ENCODE measurements at regions not wholly inside any gene's neighbourhood (a gene's known extent, or its start where the extent isn't known, plus 50 kb on each side); places are given as distances from the start of the nearest gene placed in this dataset.
"Not testable (repeated sequence)": the region's sequence is repeated elsewhere in the genome, so short reads cannot be mapped to it uniquely, and the experiment has no call there.

DNA sequence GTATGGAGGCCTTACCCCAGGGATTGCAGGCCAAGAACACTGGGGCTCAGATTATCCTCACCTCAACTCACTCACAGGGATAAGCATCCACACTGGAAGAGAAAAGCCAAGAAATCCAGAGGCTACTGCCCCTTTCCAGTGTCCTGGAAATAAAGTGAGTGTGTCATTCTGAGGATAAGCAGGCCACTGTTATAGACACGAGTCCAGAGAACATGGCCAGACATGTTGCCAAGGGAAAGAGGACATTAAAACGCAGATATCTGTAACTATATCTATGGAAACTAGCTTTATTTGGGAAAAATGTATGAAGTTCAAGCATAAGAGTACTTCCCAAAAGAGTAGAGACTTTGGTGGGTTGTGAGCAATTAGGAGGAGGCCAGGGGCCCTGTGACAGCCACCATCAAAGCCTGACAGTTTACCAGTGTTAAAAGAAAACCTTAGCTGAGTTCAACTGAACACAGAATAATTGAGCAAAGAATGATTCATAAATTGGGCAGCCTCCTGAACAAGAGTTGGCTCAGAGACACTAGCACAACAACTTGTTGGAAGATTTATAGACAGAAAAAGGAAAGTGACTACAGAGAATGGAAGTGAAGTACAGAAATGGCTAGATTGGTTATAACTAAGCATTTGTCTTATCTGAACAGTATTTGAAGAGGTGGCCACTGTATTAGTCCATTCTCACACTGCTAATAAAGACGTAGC, 1222.2 kb downstream of the STIM2 start:
- no peaks in the 10 kb centered on the region for H3K27me3 Mint-ChIP-seq
- H3K9me3 Mint-ChIP-seq: peaks cover 17 to 35% (median 31%) of the 10 kb centered on the region in 5 donors
- no peak overlapping the region for H3K4me3 Mint-ChIP-seq
- ChIA-PET CTCF (no interaction called here), POLR2A (no interaction called here)
- no peak overlapping the region for H3K27ac ChIP-seq (ENCODE audit: low read depth, low read length)
- H3K4me3 ChIP-seq (ENCODE audit: low read length): no peak overlapping the region
- H3K4me1 Mint-ChIP-seq: no peaks in the 10 kb centered on the region
- peaks cover 3% of the 10 kb centered on the region for H3K9me3 ChIP-seq (ENCODE audit: low read length)
- no peaks in the 10 kb centered on the region for H3K36me3 Mint-ChIP-seq
- H3K4me1 ChIP-seq (ENCODE audit: insufficient read depth, low read length): no peaks in the 10 kb centered on the region
- no peaks in the 10 kb centered on the region for H3K27me3 ChIP-seq (ENCODE audit: insufficient read depth, low read length, poor library complexity, severe bottlenecking)
- H3K27ac Mint-ChIP-seq: no peak overlapping the region
- H3K36me3 ChIP-seq (ENCODE audit: insufficient read depth, low read length): no peaks in the 10 kb centered on the region
- no peak for DNase-seq

DNA sequence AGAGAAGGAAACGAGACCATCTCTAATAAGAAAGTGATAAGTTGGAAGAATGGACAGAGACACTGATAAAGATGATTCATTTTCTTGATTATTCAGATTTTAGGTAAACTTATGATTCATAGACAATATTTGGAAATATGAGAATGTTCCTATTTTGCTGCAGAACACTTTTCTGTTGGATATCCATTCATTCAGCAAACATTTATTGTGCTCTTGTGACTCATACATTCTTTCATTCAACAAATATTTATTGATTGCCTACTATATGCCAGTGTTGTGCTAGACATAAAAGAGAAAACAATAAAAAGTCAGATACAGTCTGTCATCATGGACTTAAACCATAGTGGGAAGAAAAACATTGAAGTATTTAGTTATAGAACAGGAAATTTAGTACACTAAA, 1232.0 kb downstream of the STIM2 start:
- no peak for DNase-seq
- Mint-ChIP-seq H3K36me3 (no peaks in the 10 kb centered on the region), H3K4me3 (no peak overlapping the region), H3K9me3 (peaks cover 0 to 41% (median 6%) of the 10 kb centered on the region in 5 donors), H3K27me3 (no peaks in the 10 kb centered on the region), H3K4me1 (no peaks in the 10 kb centered on the region), H3K27ac (no peak overlapping the region)
- POLR2A ChIA-PET: no interaction called here
- no peak overlapping the region for H3K27ac ChIP-seq (ENCODE audit: low read depth, low read length)
- H3K9me3 ChIP-seq (ENCODE audit: low read length): no peaks in the 10 kb centered on the region
- no peak overlapping the region for H3K4me3 ChIP-seq (ENCODE audit: low read length)
- no peaks in the 10 kb centered on the region for H3K4me1 ChIP-seq (ENCODE audit: insufficient read depth, low read length)
- no peaks in the 10 kb centered on the region for H3K27me3 ChIP-seq (ENCODE audit: insufficient read depth, low read length, poor library complexity, severe bottlenecking)
- H3K36me3 ChIP-seq (ENCODE audit: insufficient read depth, low read length): no peaks in the 10 kb centered on the region
- CTCF ChIA-PET: no interaction called here

DNA sequence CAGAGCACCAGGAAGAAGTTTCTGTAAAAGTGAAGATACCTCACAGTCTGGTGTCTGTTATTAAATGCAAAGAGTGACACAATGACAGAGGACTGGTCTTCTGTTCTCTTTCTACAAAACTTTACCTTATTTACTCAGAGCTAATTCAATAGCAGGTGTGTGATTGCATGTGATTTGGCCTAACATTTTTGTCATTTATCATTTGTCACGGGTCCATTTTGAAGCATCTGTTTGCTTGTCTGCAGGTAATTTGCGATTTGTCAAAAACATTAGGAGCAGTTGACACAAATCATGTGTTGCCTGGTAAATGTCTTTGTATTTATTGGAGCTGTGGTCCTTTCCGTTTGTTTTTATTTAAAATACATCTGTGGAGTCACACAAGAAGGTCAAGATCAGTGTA, 1232.4 kb downstream of the STIM2 start:
- CTCF ChIA-PET: no interaction called here
- Histone ChIP-seq H3K4me1 (ENCODE audit: insufficient read depth, low read length) (no peaks in the 10 kb centered on the region), H3K9me3 (ENCODE audit: low read length) (no peaks in the 10 kb centered on the region), H3K4me3 (ENCODE audit: low read length) (no peak overlapping the region), H3K36me3 (ENCODE audit: insufficient read depth, low read length) (no peaks in the 10 kb centered on the region), H3K27me3 (ENCODE audit: insufficient read depth, low read length, poor library complexity, severe bottlenecking) (no peaks in the 10 kb centered on the region), H3K27ac (ENCODE audit: low read depth, low read length) (no peak overlapping the region)
- H3K4me1 Mint-ChIP-seq: no peaks in the 10 kb centered on the region
- H3K36me3 Mint-ChIP-seq: no peaks in the 10 kb centered on the region
- H3K27ac Mint-ChIP-seq: no peak overlapping the region
- peaks cover 0 to 40% (median 6%) of the 10 kb centered on the region in 5 donors for H3K9me3 Mint-ChIP-seq
- DNase-seq: no peak
- no peak overlapping the region for H3K4me3 Mint-ChIP-seq
- POLR2A ChIA-PET: no interaction called here
- H3K27me3 Mint-ChIP-seq: no peaks in the 10 kb centered on the region

DNA sequence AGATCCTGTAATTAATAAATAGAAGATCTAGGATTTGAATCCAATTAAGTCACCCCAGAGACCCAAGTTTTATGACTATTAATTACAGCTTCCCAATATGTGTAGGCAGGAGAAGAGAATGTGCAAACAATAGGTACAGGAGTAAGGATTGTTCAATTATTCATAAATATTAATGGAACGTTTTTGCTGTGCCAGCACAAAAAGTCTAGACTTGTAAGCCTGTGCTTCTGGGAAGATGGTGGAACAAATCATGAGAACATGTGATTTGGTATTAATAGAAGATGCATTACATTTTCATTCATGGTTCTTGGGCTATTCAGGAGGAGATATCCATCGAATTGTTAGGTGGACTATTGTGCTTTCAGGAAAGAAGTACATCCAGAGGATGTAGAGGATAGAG, 1240.9 kb downstream of the STIM2 start:
- no peaks in the 10 kb centered on the region for H3K4me1 ChIP-seq (ENCODE audit: insufficient read depth, low read length)
- ChIA-PET CTCF (no interaction called here), POLR2A (no interaction called here)
- H3K4me3 ChIP-seq (ENCODE audit: low read length): no peak overlapping the region
- no peak overlapping the region for H3K27ac ChIP-seq (ENCODE audit: low read depth, low read length)
- no peak overlapping the region for H3K27ac Mint-ChIP-seq
- H3K4me1 Mint-ChIP-seq: no peaks in the 10 kb centered on the region
- peaks cover 3 to 27% (median 8%) of the 10 kb centered on the region in 5 donors for H3K9me3 Mint-ChIP-seq
- H3K27me3 ChIP-seq (ENCODE audit: insufficient read depth, low read length, poor library complexity, severe bottlenecking): no peaks in the 10 kb centered on the region
- no peaks in the 10 kb centered on the region for H3K36me3 ChIP-seq (ENCODE audit: insufficient read depth, low read length)
- no peaks in the 10 kb centered on the region for H3K27me3 Mint-ChIP-seq
- no peak for DNase-seq
- H3K4me3 Mint-ChIP-seq: no peak overlapping the region
- no peaks in the 10 kb centered on the region for H3K9me3 ChIP-seq (ENCODE audit: low read length)
- H3K36me3 Mint-ChIP-seq: no peaks in the 10 kb centered on the region

DNA sequence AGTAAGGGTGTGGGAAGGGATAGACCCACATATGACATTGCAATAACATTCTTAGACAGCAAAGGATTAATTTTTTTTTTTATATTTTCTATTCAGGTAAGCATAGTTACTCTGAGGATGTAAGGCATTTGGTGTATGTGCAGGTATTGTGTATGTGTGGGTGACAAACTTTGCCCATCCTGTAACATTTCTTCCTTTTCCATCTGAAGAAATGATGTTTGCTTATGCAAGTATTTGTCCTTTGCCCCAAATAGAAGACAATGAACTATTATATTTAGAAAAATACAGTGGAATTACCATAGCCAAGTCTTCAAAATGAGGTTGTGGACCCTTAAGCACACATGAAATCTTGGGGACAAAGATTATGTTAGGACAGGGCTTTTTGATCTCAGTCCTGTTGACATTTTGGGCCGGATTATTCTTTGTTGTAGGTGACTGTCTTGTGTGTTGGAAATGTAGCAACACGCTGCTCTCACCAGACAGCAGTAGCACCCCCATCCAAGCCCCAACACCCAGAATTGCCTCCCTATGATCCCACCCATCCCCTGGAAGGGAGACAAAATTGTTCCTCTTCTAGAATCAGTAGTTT, 1244.7 kb downstream of the STIM2 start:
- H3K4me1 Mint-ChIP-seq: no peaks in the 10 kb centered on the region
- no peak overlapping the region for H3K27ac ChIP-seq (ENCODE audit: low read depth, low read length)
- H3K27me3 Mint-ChIP-seq: no peaks in the 10 kb centered on the region
- H3K4me3 Mint-ChIP-seq: no peak overlapping the region
- no peaks in the 10 kb centered on the region for H3K4me1 ChIP-seq (ENCODE audit: insufficient read depth, low read length)
- H3K4me3 ChIP-seq (ENCODE audit: low read length): no peak overlapping the region
- no peak overlapping the region for H3K27ac Mint-ChIP-seq
- H3K9me3 Mint-ChIP-seq: peaks cover 3 to 31% (median 8%) of the 10 kb centered on the region in 5 donors
- CTCF ChIA-PET: no interaction called here
- DNase-seq: no peak
- no peaks in the 10 kb centered on the region for H3K9me3 ChIP-seq (ENCODE audit: low read length)
- no peaks in the 10 kb centered on the region for H3K27me3 ChIP-seq (ENCODE audit: insufficient read depth, low read length, poor library complexity, severe bottlenecking)
- no peaks in the 10 kb centered on the region for H3K36me3 Mint-ChIP-seq
- no peaks in the 10 kb centered on the region for H3K36me3 ChIP-seq (ENCODE audit: insufficient read depth, low read length)
- POLR2A ChIA-PET: no interaction called here

DNA sequence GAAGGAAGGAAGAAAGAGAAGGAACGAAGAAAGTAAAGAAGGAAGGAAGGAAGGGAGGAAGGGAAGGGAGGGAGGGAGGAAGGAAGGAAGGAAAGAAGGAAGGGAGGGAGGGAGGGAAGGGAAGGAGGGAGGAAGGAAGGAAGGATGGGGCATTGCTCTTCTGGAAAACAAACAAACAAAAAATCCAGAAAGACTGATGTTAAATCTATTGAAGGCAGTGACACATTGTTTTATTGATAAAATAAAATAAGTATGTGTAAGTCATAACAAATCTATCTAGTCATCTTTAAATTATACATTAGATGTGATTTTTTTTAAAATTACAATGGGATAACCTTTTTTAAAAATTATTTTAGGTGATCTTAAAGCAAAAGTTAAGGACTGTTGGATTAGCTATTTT, 1245.5 kb downstream of the STIM2 start:
- Mint-ChIP-seq H3K4me3 (no peak overlapping the region), H3K4me1 (no peaks in the 10 kb centered on the region), H3K36me3 (no peaks in the 10 kb centered on the region), H3K27ac (no peak overlapping the region), H3K27me3 (no peaks in the 10 kb centered on the region), H3K9me3 (peaks cover 3 to 31% (median 8%) of the 10 kb centered on the region in 5 donors)
- H3K4me1 ChIP-seq (ENCODE audit: insufficient read depth, low read length): no peaks in the 10 kb centered on the region
- H3K27me3 ChIP-seq (ENCODE audit: insufficient read depth, low read length, poor library complexity, severe bottlenecking): no peaks in the 10 kb centered on the region
- no peak overlapping the region for H3K27ac ChIP-seq (ENCODE audit: low read depth, low read length)
- no peak for DNase-seq
- POLR2A ChIA-PET: no interaction called here
- no peak overlapping the region for H3K4me3 ChIP-seq (ENCODE audit: low read length)
- H3K9me3 ChIP-seq (ENCODE audit: low read length): no peaks in the 10 kb centered on the region
- CTCF ChIA-PET: no interaction called here
- no peaks in the 10 kb centered on the region for H3K36me3 ChIP-seq (ENCODE audit: insufficient read depth, low read length)

DNA sequence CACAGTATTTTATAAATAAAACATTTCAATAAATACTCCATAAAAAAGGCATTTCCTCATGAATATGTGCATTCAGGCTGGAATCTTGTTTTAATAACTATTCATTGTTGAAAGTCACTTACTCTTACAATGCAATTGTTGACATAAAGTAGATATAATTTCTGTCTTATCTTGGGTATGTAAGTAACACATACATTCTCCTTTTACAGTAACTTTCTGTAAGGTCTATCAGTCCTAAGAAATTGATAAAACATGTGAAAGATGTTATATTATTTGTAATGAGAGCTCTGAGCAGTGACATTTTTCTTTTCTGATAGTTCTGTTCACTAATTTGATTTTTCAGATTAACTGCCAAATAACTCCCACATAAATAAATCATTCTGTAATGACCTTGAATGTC, 1249.2 kb downstream of the STIM2 start:
- no peaks in the 10 kb centered on the region for H3K36me3 ChIP-seq (ENCODE audit: insufficient read depth, low read length)
- DNase-seq: no peak
- Mint-ChIP-seq H3K9me3 (peaks cover under 1 to 15% (median 12%) of the 10 kb centered on the region in 5 donors), H3K4me1 (no peaks in the 10 kb centered on the region), H3K27ac (no peak overlapping the region), H3K4me3 (no peak overlapping the region), H3K36me3 (no peaks in the 10 kb centered on the region), H3K27me3 (no peaks in the 10 kb centered on the region)
- H3K27me3 ChIP-seq (ENCODE audit: insufficient read depth, low read length, poor library complexity, severe bottlenecking): no peaks in the 10 kb centered on the region
- no peak overlapping the region for H3K27ac ChIP-seq (ENCODE audit: low read depth, low read length)
- ChIA-PET CTCF (no interaction called here), POLR2A (no interaction called here)
- H3K4me3 ChIP-seq (ENCODE audit: low read length): no peak overlapping the region
- no peaks in the 10 kb centered on the region for H3K4me1 ChIP-seq (ENCODE audit: insufficient read depth, low read length)
- no peaks in the 10 kb centered on the region for H3K9me3 ChIP-seq (ENCODE audit: low read length)

DNA sequence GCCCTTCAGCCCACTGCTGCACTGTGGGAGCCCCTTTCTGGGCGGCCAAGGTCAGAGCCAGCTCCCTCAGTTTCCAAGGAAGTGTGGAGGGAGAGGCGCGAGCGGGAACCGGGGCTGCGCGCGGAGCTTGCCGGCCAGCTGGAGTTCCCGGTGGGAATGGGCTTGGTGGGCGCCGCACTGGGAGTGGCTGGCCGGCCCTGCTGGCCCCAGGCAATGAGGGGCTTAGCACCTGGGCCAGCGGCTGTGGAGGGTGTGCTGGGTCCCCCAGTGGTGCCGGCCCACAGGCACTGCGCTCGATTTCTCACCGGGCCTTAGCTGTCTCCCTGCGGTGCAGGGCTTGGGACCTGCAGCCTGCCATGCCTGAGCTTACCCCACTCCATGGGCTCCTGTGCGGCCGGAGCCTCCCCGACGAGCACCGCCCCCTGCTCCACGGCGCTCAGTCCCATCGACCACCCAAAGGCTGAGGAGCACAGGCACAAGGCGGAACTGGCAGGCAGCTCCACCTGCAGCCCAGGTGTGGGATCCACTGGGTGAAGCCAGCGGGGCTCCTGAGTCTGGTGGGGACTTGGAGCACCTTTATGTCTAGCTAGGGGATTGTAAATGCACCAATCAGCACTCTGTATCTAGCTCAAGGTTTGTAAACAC, 1252.2 kb downstream of the STIM2 start:
- H3K4me3 Mint-ChIP-seq; H3K4me1 ChIP-seq (ENCODE audit: insufficient read depth, low read length); DNase-seq; H3K27me3 Mint-ChIP-seq; H3K9me3 ChIP-seq (ENCODE audit: low read length); H3K36me3 Mint-ChIP-seq; H3K27ac ChIP-seq (ENCODE audit: low read depth, low read length); H3K4me3 ChIP-seq (ENCODE audit: low read length); H3K27ac Mint-ChIP-seq; POLR2A ChIA-PET; H3K36me3 ChIP-seq (ENCODE audit: insufficient read depth, low read length); H3K4me1 Mint-ChIP-seq; H3K27me3 ChIP-seq (ENCODE audit: insufficient read depth, low read length, poor library complexity, severe bottlenecking); CTCF ChIA-PET: not testable (repeated sequence)
- H3K9me3 Mint-ChIP-seq: peaks cover 6 to 32% (median 17%) of the 10 kb centered on the region in 5 donors
